ENCODE measurements at regions not wholly inside any gene's neighbourhood (a gene's known extent, or its start where the extent isn't known, plus 50 kb on each side); places are given as distances from the start of the nearest gene placed in this dataset.
"Not testable (repeated sequence)": the region's sequence is repeated elsewhere in the genome, so short reads cannot be mapped to it uniquely, and the experiment has no call there.

DNA sequence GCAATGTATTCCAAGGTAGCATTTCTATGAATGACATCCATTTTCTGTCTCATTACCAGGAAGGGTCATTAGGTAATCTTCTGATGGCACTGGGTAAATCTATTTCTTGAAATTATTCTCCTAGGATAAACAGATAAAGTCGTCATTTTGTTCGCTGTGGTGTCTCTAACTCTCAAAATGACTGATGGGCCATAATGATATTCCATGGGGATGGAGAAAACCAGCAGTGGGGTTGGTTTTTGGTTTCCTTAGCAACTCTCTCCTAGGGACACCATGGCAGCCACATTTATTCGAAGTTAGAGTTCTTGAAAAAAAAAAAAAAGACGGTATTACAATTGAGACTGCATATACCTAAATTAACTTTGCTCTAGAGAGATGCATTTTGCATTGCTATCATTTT, 231.3 kb upstream of the SLCO3A1 start:
- no peak for DNase-seq (ENCODE audit: low spot score)

DNA sequence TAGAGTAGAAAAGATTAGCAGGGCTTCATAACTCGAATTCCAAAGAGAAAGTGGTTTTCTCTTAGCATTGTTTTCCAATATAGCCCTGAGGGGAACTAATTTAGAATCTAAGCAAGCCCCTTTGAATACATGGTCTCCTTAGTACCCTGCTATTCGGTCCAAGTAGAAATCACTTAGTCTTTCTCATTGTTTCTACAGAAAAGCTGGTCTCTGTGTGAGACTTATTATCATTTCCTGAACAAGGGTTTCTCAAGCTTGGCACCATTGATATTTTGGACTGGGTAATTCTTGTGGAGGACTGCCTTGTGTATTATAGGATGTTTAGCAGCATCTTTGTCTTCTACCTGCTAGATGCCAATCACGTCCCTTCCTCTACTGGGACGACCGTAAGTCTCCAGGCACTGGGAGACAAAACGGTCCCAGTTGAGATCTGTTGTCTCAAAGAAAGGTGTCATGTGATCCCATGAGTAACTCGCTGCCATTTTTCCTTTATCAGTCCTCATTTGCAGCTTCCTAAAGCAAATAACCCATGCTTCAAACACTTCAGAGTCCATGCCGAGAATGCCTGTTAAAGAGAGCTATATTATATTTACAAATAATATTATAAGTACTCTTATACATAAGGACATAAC, 230.7 kb upstream of the SLCO3A1 start:
- no peak for DNase-seq (ENCODE audit: low spot score)

DNA sequence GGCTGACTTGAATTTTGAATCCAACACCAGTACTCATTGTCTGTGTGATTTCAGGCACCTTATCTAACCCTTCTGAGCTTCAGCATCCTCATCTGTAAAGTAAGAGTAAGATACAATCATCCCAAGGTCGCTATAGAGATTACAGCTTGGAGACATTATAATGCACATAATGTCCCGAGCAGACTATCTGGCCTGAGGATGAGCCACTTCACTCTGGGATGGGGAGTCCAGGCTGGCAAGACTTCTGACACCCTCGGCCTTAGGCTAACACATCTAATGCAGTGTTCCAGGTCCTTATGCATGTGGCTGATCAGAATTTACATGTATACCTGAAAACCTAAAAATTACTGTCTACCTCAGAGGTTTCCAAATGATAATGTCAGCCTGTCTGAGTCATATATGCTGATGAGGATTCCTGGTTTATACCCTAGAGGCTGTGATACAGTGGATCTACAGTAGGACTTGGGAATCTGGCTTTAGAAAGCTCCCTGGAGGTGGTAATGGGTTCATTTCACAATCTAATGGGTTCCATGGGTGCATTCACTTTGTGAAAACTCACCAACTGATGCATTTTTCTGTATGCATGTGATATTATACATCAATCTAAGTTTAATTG, 229.0 kb upstream of the SLCO3A1 start:
- no peak for DNase-seq (ENCODE audit: low spot score)

DNA sequence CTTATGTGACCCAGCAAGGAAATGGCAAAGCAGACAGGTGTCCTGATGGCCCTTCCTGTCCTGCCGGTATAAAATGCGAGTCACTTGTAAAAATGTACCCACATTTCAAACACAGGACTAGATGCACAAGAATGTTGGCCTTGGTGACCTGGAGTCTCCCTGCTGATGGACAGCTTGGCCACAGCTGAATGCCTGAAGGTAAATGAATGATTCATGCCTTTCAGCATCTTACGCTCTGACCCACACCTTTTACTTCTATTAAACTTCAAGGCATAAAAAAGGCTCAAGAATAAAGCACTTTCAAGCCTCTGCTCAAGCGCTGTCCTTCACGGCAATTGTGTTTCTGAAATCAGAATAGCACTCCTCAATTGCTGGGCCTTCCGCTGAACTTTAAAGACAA, 228.0 kb upstream of the SLCO3A1 start:
- DNase-seq (ENCODE audit: low spot score): no peak

DNA sequence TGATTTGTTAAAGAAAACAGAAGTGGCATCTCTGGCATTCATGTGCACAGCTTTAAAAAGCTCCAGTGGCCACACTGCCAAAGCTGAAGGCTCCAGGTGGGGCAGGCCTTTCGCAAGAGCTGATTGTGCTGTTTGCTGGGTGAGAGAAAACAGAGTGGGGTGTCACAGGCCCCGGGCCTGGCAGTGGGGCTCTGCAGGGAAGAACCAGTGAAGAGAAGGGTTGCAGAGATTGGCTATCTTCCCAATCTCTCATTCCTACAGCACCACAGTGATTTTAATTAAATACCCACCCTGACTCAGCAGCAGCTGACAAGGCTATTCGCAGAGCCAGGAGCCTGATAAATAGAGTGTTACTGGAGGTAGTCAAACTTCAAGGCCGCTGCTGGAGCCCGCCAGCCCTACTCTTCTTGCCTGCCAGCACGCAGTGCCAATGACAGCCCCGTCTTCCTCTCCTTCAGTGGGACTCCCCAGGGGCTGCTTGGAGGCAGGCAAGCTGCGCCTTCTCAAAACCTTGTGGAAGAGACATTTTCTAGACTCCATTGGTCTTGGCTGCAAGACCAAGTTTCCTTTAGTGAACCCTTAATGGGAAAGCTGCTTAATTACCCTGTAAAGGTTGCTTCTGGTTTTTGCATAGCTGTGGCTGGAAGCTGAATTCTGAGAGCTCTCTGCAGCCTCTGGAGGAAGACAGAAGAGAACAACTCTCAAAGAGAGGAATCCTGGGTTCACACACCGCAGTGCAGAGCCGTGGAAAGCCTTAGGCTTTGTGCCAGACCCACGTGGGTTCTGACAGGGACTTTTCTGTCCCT, 225.8 kb upstream of the SLCO3A1 start:
- DNase-seq (ENCODE audit: low spot score): peak; percentile 12

DNA sequence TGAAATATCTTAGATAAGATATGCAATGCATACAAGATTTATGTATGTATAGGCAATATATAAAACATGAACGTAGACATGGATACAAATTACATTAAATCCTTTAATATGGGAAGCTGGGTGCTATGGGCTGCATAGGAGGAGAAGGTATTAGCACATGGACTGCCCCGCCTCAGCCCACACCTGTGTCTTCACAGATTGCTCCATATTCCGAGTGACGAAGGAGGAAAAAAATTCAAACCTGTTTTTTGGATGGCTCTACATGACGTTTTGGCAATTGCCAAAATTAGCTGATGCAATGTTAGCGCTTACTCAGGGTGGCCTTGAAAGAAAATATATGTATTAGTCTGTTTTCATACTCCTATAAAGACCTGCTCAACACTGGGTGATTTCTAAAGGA, 223.4 kb upstream of the SLCO3A1 start:
- no peak for DNase-seq (ENCODE audit: low spot score)

DNA sequence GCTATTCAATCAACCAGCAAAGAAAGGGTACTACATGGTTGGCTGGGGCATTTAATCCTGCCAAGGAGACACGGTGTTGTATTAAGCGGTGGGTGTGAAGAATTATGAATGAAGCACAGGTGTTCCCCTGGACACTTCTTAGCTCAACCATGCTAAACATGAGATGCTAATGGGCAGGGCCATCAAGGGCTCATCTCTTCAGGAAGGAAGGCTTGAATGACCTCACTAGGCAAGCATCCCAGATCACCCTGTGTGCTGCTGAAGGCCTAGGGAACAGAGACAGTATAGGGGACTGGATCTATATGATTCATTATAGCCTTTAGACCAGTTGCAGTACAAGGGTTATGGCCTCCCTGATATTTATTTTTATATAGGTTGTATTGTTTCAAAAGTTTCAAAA, 221.3 kb upstream of the SLCO3A1 start:
- DNase-seq (ENCODE audit: low spot score): no peak

DNA sequence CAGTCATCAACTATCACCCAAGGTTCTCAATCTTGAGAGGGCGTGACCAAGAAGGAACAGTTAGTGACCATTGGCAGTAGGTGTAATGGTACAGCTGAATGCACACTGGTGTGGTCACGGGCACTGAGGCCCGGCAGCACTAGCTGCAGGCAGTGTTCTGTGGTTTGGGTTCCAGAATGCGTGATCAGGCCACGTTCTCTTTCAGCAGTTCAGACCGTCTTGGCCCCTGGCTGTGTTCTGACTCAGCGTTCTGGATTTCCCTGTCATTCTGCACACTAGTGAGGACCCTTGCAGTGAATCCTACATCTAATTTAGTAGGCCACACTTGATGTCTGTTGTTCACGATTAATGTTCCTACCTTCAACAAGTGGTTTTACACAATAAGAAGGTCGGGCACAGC, 220.5 kb upstream of the SLCO3A1 start:
- no peak for DNase-seq (ENCODE audit: low spot score)

DNA sequence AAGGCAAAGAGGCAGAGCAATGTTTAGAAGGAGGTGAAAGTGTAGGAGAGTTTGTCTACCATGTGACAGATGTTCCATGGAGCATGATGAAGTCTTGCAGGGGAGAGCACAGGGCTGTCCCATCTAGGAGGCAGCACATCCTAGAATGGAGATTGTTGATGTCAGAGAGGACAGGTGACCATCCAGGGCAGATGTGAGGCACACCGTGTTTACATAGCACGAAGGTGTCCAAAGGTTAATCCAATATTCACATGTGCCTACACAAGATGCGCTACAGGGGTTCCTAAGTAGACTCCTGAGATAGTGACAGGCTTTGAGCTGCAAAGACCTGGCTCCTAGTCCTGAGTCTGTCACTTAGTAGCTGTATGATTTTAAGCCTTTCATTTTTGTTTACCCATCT, 219.3 kb upstream of the SLCO3A1 start:
- no peak for DNase-seq (ENCODE audit: low spot score)

DNA sequence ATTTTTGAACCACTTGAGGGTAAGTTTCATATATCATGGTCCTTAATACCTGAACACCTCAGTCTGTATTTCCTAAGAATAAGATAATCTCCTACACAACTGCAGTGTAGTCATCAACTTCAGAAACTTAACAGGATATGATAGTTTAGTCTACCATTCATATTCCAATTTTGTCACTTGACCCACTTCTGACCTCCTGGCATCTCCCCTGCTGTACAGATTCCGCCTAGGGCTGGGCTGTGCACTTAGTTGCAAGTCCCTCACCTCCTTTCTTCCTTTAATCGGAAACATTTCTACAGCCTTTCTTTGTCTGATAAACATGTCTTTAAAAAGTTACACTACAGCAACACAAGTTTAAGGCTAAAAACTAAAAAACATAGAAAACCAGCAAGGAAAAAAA, 218.4 kb upstream of the SLCO3A1 start:
- no peak for DNase-seq (ENCODE audit: low spot score)

DNA sequence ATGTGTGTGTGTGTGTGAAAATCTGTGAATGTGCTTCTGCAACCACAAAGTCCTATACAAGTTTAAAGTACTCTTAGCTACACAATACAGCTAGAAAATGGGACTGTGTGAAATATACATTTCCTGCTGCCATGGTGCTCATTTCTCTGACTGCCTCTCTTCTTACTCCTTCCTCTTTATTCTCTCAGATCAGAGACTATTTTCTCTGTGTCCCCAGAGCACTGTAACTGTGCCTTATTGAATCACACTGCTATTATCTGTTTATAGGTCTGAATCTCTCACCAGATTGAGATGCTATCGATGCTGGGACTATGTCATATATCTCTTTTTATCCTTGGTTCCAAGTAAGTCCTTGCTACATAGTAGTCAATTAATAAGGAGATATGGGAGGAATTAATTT, 217.9 kb upstream of the SLCO3A1 start:
- DNase-seq (ENCODE audit: low spot score): no peak

DNA sequence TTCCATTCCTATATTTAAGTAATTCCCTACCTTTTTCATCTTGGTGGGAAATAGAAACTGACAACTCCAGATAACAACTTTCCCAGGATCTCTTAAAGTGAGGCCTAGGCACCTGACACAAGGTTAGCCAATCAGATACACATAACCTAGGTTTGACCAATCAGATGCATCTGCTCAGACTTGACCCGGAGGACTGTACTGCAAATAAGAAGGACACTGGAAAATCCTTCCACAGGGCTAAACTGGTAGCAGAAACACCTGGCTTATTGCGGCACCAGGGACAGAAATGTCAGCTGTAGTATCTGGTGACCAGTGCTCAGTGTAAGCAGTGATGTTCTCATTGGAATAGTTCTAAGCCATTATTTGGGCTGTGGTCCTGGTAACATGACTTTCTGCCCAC, 204.5 kb upstream of the SLCO3A1 start:
- no peak for DNase-seq (ENCODE audit: low spot score)

DNA sequence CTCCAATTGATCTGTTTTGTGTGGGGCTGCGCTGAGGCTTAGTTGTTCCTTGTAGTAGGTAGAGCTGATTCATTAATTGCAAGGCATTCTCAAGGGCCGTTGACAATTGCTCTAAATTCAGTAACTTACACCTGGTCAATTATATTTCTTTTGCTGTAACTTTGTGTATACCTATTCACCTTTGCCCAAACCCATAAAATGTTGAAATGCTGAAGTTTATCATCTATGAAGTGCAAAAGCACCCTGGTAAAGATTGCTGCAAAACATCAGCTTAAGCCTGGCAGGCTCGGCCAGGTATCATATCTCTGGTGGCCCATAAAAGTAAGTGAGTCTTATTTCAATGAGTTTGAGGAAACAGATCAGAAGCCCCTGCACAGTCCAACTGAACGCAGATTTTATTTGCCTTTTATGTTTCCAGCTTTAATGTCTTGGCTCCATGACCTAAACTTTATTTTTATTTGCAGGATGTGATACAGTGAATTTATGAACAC, 203.6 kb upstream of the SLCO3A1 start:
- no peak for DNase-seq (ENCODE audit: low spot score)

DNA sequence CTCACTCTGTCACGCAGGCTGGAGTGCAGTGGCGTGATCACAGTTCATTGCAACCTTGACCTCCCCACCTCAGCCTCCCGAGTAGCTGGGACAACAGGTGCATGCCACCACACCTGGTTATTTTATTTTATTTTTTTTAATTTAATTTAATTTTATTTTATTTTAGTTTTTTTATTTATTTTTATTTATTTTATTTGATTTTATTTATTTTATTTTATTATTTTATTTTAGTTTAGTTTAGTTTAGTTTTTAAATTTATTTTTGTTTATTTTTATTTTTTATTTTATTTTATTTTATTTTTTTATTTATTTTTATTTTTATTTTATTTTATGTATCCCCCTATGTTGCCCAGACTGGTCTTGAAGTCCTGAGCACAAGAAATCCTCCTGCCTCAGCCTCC, 202.3 kb upstream of the SLCO3A1 start:
- no peak for DNase-seq (ENCODE audit: low spot score)

DNA sequence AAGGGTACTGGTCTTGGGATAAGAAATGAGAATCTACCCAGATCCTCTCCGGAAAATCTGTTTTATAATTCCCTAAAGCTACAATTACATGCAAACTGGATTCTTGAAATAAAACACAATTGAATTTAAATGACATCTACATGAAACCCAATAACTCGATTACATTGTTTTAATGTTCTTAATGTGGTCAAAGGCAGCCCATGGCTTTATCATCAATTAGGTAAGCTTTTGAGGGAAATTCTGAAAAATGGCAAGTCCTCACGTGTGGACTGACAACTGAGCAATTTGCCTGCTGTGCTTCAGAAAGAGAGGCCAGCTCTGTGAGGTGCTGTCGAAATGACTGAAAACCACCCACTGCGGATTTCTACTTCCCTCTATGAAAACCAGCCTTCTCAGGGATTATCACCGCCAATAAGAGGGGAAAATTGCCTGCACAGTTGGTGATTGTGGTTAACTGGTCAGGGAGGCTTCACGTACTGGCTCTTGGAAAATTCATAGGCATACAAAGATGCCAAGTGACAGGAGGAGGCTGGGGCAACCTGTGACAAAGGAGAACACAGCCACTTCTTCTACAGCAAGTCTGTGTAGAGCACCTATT, 200.8 kb upstream of the SLCO3A1 start:
- no peak for DNase-seq (ENCODE audit: low spot score)

DNA sequence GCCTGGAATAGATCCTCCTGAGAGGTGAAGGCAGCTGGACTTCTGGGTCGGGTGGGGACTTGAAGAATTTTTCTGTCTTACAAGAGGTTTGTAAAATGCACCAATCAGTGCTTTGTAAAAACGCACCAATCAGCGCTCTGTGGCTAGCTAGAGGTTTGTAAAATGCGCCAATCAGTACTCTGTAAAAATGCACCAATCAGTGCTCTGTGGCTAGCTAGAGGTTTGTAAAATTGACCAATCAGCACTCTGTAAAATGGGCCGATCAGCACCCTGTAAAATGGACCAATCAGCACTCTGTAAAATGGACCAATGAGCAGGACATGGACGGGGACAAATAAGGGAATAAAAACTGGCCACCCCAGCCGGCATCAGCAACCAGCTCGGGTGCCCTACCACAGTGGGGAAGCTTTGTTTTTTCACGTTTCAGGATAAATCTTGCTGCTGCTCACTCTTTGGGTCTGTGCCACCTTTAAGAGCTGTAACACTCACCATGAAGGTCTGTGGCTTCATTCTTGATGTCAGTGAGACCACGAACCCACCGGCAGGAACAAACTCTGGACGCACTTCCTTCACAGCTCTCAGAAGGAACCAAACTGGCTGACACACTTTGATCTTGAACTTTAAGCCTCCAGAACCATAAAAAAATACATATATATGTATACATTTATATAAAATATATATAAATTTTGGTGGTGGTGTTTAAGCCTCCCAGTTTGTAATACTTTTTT, 197.8 kb upstream of the SLCO3A1 start:
- DNase-seq (ENCODE audit: low spot score): not testable (repeated sequence)

DNA sequence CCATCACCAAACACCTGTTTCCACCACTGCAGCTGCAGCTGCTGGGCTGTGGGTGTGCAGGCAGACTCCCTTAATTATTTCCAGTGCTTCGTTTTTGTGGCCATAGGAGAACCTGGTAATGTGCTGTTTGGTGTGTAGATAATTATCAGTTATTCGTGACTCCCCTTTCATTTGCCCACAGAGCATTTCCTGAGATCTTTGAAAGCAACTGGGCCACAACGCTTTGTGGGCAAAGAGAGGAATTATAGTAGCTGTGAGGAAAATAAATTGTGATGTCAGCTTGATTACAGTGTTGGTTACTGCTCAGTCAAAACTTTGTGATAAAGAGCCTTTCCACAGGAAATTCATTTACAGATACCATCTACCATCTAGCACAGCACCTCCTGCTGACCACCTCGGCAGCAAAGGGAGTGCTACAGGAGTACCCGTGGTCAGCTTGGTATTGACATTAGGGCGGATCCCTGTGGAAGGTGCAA, 193.3 kb upstream of the SLCO3A1 start:
- DNase-seq (ENCODE audit: low spot score): no peak

DNA sequence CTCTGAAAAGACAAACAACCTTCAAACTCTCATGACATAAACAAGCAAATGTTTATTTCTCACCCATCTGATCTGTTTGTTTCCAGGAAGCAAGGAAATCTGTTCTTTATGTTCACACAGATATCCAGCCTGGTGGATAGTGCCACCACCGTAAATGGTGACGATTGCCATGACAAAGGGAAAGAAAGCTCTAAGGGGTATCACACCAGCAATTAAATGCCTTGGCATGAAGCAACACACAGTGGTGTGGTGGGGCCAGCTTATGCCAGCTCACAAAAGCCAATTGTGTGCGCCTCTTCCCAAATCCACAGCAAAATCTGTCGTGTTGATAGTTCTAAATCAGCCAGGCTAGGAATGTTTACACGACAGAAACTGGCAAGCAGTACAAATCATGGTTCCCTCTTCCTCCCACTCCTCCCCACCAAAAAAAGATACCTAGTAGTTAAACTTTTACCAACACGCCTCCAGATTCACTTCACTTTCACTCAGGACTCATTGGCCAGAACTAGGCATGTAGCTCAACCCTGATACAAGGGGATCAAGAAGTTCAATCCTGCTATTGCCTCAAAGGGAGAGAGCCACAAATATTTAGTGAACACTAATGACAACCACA, 189.2 kb upstream of the SLCO3A1 start:
- no peak for DNase-seq (ENCODE audit: low spot score)

DNA sequence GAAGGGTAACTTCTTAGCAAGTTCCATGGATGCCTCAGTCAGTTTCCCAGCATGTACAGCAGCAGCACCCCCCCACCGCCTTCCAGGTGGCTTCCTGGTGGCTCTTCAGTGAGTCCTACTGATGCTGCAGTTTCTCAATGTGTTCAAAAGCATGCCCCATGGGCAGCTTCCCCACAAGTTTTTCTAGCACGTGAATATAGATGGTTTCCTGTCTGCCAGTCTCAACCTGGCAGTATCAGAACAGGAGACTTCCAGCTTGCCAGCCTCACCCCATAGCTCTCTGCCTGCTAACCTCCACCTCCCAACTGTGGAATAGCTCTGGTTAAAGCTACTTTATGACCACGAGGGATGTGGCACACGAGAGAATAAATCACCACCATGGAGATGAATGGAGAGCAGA, 188.3 kb upstream of the SLCO3A1 start:
- DNase-seq (ENCODE audit: low spot score): no peak

DNA sequence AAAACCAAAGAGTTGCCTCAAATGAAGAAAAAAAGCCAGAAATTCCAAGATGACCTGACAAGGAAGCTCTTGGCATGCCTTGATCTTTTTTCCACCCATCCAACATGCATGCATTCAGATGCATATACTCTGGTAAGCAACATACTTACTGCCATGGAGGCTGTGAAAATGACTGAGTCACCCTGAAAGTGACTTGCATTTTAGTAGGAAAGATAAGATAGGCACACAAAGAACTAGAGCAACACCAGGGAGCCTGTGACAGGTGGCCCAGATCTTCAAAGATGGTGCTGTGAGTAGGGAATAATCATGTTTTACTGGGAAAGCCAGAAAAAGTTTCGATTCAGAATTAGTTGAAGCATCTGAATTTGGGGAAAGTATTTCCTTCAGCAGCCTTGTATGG, 185.1 kb upstream of the SLCO3A1 start:
- DNase-seq (ENCODE audit: low spot score): no peak

DNA sequence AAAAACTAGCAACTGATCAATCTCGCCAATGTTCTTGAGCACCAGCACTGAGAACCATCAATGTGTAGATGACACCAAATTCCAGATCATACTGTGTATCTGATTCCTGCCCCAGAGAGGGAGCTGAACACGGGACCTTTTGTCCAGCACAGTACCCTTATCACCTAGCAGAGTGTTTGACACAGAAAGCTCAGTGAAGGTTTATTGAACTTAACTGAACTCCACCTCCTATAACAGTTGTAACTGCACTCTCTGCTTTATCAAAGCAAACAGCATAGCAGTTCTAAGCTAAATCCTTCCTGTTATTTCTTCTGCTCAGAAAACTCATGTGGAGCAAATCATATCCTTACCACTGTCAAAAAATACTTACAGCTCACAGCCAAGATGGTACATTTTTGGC, 183.4 kb upstream of the SLCO3A1 start:
- no peak for DNase-seq (ENCODE audit: low spot score)

DNA sequence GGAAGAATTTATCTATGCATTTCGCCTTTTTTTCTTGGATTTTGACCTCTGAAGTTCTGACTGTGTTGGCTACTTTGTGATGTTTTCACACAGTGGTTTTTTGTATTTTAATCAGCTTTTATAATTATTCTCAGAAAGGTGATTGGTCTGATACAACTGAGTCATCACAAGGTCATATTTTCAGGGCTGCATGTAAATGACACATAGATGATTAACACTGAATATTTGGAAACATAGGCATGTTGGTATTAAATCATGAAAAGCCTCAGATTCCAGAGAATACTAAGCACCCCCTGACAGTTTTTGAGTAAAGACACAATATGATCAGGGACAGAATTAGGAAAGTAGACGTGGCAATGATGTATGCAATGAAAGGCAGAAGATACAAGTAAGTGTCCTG, 175.5 kb upstream of the SLCO3A1 start:
- no peak for DNase-seq (ENCODE audit: low spot score)
